Inferior parietal cortex (tissue), 1 donor: ENCODE measurements at regions not wholly inside any gene's neighbourhood (a gene's known extent, or its start where the extent isn't known, plus 50 kb on each side); places are given as distances from the start of the nearest gene placed in this dataset.
"Not testable (repeated sequence)": the region's sequence is repeated elsewhere in the genome, so short reads cannot be mapped to it uniquely, and the experiment has no call there.

ENCODE experiments used
- DNase-seq: peaks from one replicate; pipeline ENCODE4 v3.0.0-alpha.2; 2016; ENCODE audit errors: extremely low spot score

- no peak for DNase-seq
Observed at GRCh38 chr5:164498438-164498837, 993.0 kb downstream of the MAT2B start.

DNA sequence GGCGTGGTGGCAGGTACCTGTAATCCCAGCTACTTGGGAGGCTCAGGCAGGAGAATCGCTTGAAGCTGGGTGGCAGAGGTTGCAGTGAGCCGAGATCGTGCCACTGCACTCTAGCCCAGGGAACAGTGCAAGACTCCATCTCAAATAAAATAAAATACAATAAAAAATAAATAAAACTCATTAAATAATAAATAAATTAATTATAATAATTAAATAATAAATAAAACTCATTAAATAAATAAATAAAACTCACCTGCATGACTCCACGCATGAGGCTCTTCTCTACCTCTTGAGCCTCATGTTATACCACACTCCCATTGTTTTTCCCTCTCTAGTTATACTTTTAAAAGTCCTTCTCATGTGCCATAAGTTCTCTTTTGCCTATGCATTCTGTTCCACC lies 995.4 kb downstream of the MAT2B start:
- DNase-seq = no peak

DNA sequence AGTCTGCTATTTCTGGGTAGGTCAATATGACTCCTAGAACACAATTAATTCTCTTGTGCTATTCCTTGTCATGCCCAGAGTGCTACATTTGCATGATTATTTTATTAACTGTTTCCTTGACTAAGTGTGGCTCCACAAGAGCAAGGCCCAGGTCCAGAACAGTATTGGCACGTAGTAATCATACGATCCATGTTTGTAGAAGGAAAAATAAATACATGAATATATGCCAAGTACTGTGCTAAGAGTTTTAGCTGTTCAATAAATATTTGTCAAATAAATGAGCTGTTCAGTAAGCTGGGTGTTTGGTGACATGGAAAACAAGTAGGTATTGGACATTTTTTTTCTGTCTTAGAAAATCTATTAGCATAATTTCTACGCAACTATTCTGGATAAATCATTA lies 995.9 kb downstream of the MAT2B start:
- no peak for DNase-seq

- peak; percentile 88 for DNase-seq
Observed at GRCh38 chr5:164504141-164504772, 998.8 kb downstream of the MAT2B start.

GRCh38 chr5:164505791-164506190 lies 1000.4 kb downstream of the MAT2B start:
- no peak for DNase-seq

DNA sequence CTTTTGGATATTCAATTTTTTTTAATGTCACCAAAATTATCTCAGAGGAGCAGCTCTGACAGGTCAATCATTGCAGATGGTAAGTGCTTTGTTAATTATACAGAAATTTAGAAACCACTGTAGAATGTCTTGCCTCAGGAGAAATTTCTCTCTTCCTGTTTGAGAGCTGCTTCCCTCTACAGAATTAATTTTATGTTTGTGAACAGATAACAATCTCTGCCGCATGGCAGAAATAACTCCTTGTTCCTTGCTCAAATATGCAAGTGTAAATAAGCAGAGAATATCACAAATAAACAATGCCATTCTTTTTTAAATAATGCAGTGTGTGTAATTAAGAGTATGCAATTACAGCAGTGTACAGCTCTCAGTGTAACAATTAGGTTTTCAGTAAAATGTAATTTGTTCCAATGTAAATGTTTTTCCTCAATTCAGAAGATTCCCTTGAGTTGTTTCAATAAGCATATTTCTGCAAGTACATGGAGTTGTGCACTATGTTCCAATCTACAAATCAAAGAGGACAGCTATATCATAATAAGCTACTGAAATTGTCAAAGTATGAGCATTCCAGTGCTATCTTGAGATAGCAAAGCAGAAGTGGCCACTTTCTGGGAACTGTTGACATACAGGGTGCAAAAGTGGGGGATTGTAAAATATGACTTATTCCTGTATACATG lies 1012.8 kb downstream of the MAT2B start:
- DNase-seq = no peak

DNA sequence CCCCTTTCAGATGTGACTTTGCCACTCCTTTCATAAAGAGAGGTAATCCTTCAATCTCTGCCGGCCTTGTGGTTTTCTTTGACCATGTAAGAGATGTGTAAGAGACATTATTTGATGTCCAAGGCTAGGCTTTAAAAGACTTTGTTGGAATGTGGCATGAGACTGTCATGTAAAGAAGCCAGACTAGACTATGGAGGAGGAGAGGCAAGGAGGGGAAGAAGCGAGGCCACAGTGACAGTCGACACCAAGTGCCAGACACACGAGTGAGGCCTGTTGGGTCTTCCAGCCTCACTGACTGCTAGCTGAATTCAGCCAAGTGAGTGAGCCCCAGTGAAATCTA lies 1013.3 kb downstream of the MAT2B start:
- no peak for DNase-seq

- no peak for DNase-seq
Observed at GRCh38 chr5:164532235-164532900, 1026.9 kb downstream of the MAT2B start.

GRCh38 chr5:164533426-164533825 lies 1028.0 kb downstream of the MAT2B start:
- DNase-seq = not testable (repeated sequence)

DNA sequence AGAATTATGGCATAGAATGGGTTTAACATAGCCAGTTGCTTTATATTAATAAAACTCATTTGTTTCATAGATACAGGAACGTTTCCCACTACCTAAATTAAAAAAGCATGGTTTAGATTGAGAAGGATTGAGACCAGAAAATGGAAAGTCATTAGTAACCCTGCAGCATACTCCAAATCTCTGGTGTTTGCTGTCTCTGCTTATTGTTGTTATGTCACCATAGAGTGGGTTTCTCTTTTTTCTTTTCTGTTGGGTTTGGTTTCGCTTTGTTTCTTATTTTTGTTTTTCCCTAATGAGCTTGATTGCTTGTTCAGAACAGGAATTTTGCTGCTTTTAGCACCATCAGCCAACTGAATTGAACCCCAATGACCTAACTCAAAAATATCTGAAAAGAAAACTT lies 1034.8 kb downstream of the MAT2B start:
- no peak for DNase-seq

- no peak for DNase-seq
Observed at GRCh38 chr5:164545507-164545906, 1040.1 kb downstream of the MAT2B start.

- DNase-seq = no peak
Observed at GRCh38 chr5:164553851-164554250, 1048.4 kb downstream of the MAT2B start.

- no peak for DNase-seq
Observed at GRCh38 chr5:164555809-164556208, 1050.4 kb downstream of the MAT2B start.

GRCh38 chr5:164560216-164560615 lies 1054.8 kb downstream of the MAT2B start:
- no peak for DNase-seq

DNA sequence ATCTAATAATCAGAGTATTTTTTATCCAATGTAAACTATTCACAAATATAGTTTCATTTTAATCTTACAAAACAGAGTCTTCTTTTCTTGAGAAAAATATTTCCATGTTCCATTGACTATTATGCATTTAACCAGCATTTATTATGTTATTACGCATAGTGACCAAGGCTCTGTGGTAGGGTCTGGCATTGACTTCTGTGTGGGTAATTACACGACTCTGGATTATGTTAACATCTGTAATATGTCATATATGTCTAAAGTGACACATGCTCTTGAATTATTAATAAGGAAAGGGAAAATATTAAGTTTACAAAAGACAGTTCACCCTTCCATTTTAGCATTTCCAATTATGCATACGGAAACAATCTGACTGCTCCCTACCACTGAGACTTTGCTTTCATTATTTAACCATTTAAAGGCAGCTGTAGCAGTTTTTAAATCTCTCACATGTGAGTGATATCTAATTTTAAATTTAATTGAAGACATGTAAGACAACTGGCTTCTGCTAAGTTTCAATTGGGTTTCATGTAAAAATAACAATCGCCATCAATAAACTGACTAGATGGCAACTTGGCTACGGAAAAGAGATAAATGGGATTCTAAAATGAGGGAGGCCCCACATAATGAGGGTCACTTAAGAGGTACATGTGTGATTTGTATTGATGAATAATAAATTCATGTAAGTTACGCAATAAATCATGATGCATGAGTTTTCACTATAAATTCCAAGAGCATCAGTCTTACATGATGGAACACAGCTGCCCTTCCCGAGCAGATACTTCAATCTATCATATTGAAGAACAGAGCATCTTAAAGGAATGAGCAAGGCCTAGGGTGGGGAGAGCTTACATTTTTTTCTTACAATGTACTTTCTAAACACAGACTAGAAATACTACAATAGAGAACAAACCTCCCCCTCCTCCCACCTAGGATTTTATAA lies 1056.8 kb downstream of the MAT2B start:
- no peak for DNase-seq

- DNase-seq = no peak
Observed at GRCh38 chr5:164563370-164563769, 1058.0 kb downstream of the MAT2B start.

DNA sequence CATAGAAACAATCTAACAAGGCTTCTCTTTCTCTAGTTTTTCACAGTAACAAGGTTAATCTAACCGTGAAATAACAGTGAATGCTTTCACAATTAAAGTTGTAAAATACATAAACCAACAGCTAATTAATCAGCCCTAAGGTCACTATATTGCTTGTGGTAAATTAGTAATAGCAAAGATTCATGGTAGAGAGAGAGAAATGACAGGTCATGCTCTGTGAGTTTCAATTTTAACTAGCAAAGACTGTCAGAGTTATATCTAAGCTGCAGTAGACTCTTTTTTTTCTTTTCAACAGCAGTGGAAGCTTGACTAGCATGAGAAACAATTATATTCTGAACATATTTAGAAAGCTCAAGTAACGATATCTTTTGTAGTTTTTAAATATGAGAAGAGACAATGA lies 1068.0 kb downstream of the MAT2B start:
- DNase-seq = no peak

GRCh38 chr5:164577201-164577600 lies 1071.8 kb downstream of the MAT2B start:
- no peak for DNase-seq

GRCh38 chr5:164577742-164578141 lies 1072.3 kb downstream of the MAT2B start:
- no peak for DNase-seq

- no peak for DNase-seq
Observed at GRCh38 chr5:164578401-164578800, 1073.0 kb downstream of the MAT2B start.

GRCh38 chr5:164578911-164579310 lies 1073.5 kb downstream of the MAT2B start:
- DNase-seq = no peak

DNA sequence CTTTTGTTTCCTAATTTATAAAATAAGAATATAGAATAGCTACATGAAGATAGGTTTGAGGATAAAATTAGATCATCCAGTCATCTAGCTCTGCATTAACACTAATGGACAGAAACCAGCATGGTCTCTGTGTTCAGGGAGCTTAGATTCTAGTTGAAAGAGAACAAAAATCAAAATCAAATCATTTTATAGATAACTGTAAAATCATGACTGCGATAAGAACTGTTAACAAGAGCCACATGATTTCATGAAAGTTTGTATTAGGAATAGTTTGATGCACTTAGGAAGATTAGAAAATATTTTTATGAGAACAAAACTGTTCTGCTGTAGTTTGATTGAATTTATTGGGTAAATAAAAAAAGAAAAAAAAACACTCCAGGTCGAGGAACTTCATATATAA lies 1074.7 kb downstream of the MAT2B start:
- no peak for DNase-seq
